Parathyroid adenoma (tissue), 2 donors: ENCODE measurements at regions not wholly inside any gene's neighbourhood (a gene's known extent, or its start where the extent isn't known, plus 50 kb on each side); places are given as distances from the start of the nearest gene placed in this dataset.

ENCODE experiments used
- H2AFZ ChIP-seq: fragments of 300-600 bp; sonication (generic); one replicate; pipeline ENCODE4 v1.7.0; 2017; ENCODE audit warnings: antibody characterized with exemption, mild to moderate bottlenecking
- H3K27ac ChIP-seq: fragments of 300-600 bp; sonication (generic); one replicate; pipeline ENCODE4 v1.7.0; 2017
- H3K27me3 ChIP-seq: fragments of 300-600 bp; sonication (generic); one replicate; pipeline ENCODE4 v1.7.0; 2017; ENCODE audit warnings: low read length; ENCODE audit not compliant: control insufficient read depth, insufficient read depth
- H3K36me3 ChIP-seq: fragments of 300-600 bp; sonication (generic); one replicate; pipeline ENCODE4 v1.7.0; 2017; ENCODE audit warnings: low read length; ENCODE audit not compliant: control insufficient read depth, insufficient read depth
- H3K4me1 ChIP-seq: fragments of 300-600 bp; sonication (generic); one replicate; pipeline ENCODE4 v1.7.0; 2017; ENCODE audit warnings: control low read depth
- H3K4me2 ChIP-seq: fragments of 300-600 bp; sonication (generic); one replicate; pipeline ENCODE4 v1.7.0; 2017; ENCODE audit warnings: low read length
- H3K4me3 ChIP-seq: fragments of 300-600 bp; sonication (generic); one replicate; pipeline ENCODE4 v1.7.0; 2017; ENCODE audit warnings: low read depth, low read length
- H3K79me2 ChIP-seq: fragments of 300-600 bp; sonication (generic); one replicate; pipeline ENCODE4 v1.7.0; 2017; ENCODE audit warnings: control low read depth
- H3K9ac ChIP-seq: fragments of 300-600 bp; sonication (generic); one replicate; pipeline ENCODE4 v1.7.0; 2017; ENCODE audit warnings: mild to moderate bottlenecking
- H3K9me3 ChIP-seq: fragments of 300-600 bp; sonication (generic); one replicate; pipeline ENCODE4 v1.7.0; 2017; ENCODE audit warnings: low read length; ENCODE audit not compliant: control insufficient read depth
- TF ChIP-seq, protein P1 (sequence below): fragments of 300-600 bp; sonication (generic); IDR thresholded peaks from one replicate; pipeline ENCODE4 v1.7.0; 2017; ENCODE audit warnings: antibody characterized with exemption, mild to moderate bottlenecking
- donor health status: primary hyperparathyroidism.

DNA sequence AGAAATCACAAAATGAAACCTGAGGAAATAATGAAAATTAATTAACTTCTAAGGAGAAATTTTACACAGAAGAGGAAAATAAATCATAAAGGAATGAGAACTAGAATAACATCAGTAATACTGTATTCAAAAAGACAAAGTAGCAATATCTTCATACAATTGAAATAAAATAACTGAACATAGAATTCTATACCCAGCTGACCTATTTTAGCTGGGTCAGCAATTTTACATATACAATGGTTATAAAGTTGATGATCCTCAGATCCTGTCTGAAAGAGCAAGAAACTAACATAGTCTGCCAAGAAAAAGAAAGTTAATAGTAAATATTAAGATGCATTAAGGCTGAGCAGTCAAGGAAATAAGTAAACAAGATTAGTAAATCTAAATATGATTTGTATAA is 93.0 kb upstream of the P3H2 start:
- Histone ChIP-seq H3K27me3 (no peaks in the 10 kb centered on the region), H3K27ac (no peak overlapping the region), H3K4me3 (no peak overlapping the region), H3K79me2 (no peaks in the 10 kb centered on the region), H3K9me3 (no peaks in the 10 kb centered on the region), H3K36me3 (no peaks in the 10 kb centered on the region), H2AFZ (no peak overlapping the region), H3K9ac (no peak overlapping the region), H3K4me2 (no peak overlapping the region), H3K4me1 (no peaks in the 10 kb centered on the region)
- TF ChIP-seq, protein P1, sequence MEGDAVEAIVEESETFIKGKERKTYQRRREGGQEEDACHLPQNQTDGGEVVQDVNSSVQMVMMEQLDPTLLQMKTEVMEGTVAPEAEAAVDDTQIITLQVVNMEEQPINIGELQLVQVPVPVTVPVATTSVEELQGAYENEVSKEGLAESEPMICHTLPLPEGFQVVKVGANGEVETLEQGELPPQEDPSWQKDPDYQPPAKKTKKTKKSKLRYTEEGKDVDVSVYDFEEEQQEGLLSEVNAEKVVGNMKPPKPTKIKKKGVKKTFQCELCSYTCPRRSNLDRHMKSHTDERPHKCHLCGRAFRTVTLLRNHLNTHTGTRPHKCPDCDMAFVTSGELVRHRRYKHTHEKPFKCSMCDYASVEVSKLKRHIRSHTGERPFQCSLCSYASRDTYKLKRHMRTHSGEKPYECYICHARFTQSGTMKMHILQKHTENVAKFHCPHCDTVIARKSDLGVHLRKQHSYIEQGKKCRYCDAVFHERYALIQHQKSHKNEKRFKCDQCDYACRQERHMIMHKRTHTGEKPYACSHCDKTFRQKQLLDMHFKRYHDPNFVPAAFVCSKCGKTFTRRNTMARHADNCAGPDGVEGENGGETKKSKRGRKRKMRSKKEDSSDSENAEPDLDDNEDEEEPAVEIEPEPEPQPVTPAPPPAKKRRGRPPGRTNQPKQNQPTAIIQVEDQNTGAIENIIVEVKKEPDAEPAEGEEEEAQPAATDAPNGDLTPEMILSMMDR: no peak

DNA sequence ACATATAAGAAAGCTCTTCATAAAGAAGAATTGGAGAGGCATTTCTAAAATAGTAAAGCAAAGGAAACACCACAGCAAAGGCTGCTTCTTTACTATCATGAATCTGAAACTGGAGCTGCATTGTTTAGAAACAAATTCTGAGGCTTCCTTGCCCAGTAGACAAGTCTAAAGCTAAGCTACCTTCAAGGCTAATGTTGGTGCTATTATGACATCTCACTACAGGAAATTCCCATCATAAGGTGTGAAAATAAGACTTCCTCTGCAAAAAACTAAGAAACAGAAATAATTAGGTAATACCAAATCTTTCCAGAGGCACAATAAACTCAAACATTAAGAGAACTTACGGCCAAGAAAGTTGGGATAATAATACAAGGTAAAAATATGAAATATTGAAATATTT is 89.9 kb upstream of the P3H2 start:
- Histone ChIP-seq H3K27ac (no peak overlapping the region), H3K9me3 (no peaks in the 10 kb centered on the region), H3K4me3 (no peak overlapping the region), H3K27me3 (no peaks in the 10 kb centered on the region), H3K79me2 (no peaks in the 10 kb centered on the region), H3K9ac (no peak overlapping the region), H3K4me1 (no peaks in the 10 kb centered on the region), H2AFZ (no peak overlapping the region), H3K4me2 (no peak overlapping the region), H3K36me3 (no peaks in the 10 kb centered on the region)
- TF ChIP-seq, protein P1: no peak

DNA sequence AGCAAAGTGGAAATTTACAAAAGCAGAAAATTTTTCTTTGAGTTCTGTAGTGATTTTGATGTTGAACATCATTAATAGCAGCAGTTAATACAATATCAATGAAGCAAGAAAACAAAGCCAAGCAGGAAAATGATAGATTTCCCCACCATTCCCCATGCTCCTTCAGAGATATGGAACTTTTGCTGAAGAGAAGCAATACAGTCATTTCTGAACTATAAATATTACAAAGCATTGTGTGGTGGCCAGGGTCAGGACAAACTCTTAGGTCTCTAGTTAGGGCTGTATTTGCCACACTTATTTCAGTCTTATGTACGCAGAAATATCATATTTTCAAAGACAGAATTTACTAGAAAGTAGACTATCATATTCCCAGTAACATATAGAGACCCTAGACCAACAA is 88.8 kb upstream of the P3H2 start:
- no peak overlapping the region for H3K27ac ChIP-seq
- H3K79me2 ChIP-seq: no peaks in the 10 kb centered on the region
- no peak overlapping the region for H3K9ac ChIP-seq
- no peaks in the 10 kb centered on the region for H3K27me3 ChIP-seq
- H3K36me3 ChIP-seq: no peaks in the 10 kb centered on the region
- TF ChIP-seq, protein P1: no peak
- H3K4me1 ChIP-seq: no peaks in the 10 kb centered on the region
- no peaks in the 10 kb centered on the region for H3K9me3 ChIP-seq
- H3K4me3 ChIP-seq: no peak overlapping the region
- no peak overlapping the region for H3K4me2 ChIP-seq
- no peak overlapping the region for H2AFZ ChIP-seq

DNA sequence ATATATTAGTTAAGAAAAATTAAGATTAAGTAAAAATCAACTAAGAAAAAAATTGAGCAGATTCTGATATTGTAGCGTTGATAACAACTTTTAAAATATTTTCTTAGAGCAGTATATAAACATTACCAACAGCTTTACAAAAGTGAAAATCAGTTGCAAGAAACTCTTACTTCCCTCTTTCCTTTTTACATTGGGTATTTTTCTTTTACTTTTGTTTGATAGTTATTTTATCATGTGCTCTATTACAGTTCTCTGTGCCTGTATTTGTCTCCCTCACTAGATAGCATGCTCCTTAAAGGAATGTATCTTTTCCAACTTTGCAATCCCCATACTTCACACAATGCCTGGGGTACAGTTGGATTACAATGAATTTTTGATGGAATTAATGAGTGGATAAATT is 87.5 kb upstream of the P3H2 start:
- H2AFZ ChIP-seq: no peak overlapping the region
- no peaks in the 10 kb centered on the region for H3K79me2 ChIP-seq
- TF ChIP-seq, protein P1: no peak
- H3K9ac ChIP-seq: no peak overlapping the region
- H3K4me2 ChIP-seq: no peak overlapping the region
- H3K4me3 ChIP-seq: no peak overlapping the region
- no peak overlapping the region for H3K27ac ChIP-seq
- no peaks in the 10 kb centered on the region for H3K9me3 ChIP-seq
- no peaks in the 10 kb centered on the region for H3K4me1 ChIP-seq
- no peaks in the 10 kb centered on the region for H3K27me3 ChIP-seq
- H3K36me3 ChIP-seq: no peaks in the 10 kb centered on the region

GRCh38 chr3:190205739-190206138 is 85.0 kb upstream of the P3H2 start:
- TF ChIP-seq, protein P1: no peak
- H3K9me3 ChIP-seq: no peaks in the 10 kb centered on the region

More at GRCh38 chr3:190205739-190206138, 85.0 kb upstream of the P3H2 start:
- H3K79me2 ChIP-seq: no peaks in the 10 kb centered on the region
- H3K27ac ChIP-seq: no peak overlapping the region
- H3K36me3 ChIP-seq: no peaks in the 10 kb centered on the region
- no peaks in the 10 kb centered on the region for H3K27me3 ChIP-seq
- no peak overlapping the region for H3K4me3 ChIP-seq
- no peaks in the 10 kb centered on the region for H3K4me1 ChIP-seq
- no peak overlapping the region for H2AFZ ChIP-seq
- H3K9ac ChIP-seq: no peak overlapping the region
- H3K4me2 ChIP-seq: no peak overlapping the region
